ENCODE measurements at regions not wholly inside any gene's neighbourhood (a gene's known extent, or its start where the extent isn't known, plus 50 kb on each side); places are given as distances from the start of the nearest gene placed in this dataset.

DNA sequence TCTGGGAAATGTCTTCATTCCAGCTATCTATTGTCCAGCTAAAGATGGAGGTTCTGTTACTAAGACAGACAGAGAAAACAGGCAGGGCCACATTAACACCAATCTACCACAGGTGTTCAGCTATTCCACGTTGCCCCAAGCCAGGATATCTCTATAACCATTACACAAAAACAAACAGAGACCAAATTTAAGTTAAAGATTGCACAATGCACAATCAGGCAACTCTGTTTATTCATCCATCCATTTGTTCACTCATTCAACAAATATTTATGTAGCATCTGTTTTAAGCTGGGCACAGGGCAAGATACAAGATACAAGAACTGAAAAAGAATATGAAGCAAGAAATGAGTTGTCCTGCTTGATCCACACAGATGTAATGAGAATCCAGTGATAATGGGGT is 629.0 kb downstream of the MED13L start:
- TF ChIP-seq, protein P1, sequence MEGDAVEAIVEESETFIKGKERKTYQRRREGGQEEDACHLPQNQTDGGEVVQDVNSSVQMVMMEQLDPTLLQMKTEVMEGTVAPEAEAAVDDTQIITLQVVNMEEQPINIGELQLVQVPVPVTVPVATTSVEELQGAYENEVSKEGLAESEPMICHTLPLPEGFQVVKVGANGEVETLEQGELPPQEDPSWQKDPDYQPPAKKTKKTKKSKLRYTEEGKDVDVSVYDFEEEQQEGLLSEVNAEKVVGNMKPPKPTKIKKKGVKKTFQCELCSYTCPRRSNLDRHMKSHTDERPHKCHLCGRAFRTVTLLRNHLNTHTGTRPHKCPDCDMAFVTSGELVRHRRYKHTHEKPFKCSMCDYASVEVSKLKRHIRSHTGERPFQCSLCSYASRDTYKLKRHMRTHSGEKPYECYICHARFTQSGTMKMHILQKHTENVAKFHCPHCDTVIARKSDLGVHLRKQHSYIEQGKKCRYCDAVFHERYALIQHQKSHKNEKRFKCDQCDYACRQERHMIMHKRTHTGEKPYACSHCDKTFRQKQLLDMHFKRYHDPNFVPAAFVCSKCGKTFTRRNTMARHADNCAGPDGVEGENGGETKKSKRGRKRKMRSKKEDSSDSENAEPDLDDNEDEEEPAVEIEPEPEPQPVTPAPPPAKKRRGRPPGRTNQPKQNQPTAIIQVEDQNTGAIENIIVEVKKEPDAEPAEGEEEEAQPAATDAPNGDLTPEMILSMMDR (IDR thresholded peaks at IDR 0.05) = no peak
- TF ChIP-seq POLR2AphosphoS5 (IDR thresholded peaks at IDR 0.05) (no peak), EP300 (IDR thresholded peaks at IDR 0.05; ENCODE audit: low read depth) (no peak), POLR2A (IDR thresholded peaks at IDR 0.05) (no peak)
